GM23338 (cell line): ENCODE measurements at regions not wholly inside any gene's neighbourhood (a gene's known extent, or its start where the extent isn't known, plus 50 kb on each side); places are given as distances from the start of the nearest gene placed in this dataset.

ENCODE experiments used
- ATAC-seq: fragments of 200-7000 bp; cut with Tn5 transposase; 3 replicates; pipeline ENCODE4 v1.9.1; 2020
- DNase-seq: peaks from one replicate; pipeline ENCODE4 v3.0.0-alpha.2; 2015; ENCODE audit warnings: low spot score
- H2AFZ ChIP-seq: fragments of 200-600 bp; sonication (generic); 2 replicates; pipeline ENCODE4 v1.8.0; 2016; ENCODE audit warnings: antibody characterized with exemption, mild to moderate bottlenecking, moderate library complexity
- H3F3A ChIP-seq: fragments of 200-600 bp; sonication (generic); replicated peaks from 2 replicates; pipeline ENCODE4 v1.8.0; 2017; ENCODE audit warnings: antibody characterized with exemption, mixed run types, low read depth
- H3K27ac ChIP-seq: fragments of 200-600 bp; sonication (generic); 2 replicates; pipeline ENCODE4 v1.6.1; 2016; ENCODE audit warnings: low read depth
- H3K27me3 ChIP-seq: fragments of 200-600 bp; sonication (generic); 2 replicates; pipeline ENCODE4 v1.8.0; 2016; ENCODE audit warnings: mild to moderate bottlenecking, mixed run types, moderate library complexity; ENCODE audit not compliant: insufficient read depth
- H3K36me3 ChIP-seq: fragments of 200-600 bp; sonication (generic); 2 replicates; pipeline ENCODE4 v1.8.0; 2016; ENCODE audit warnings: mild to moderate bottlenecking; ENCODE audit not compliant: insufficient read depth
- H3K4me1 ChIP-seq: fragments of 200-600 bp; sonication (generic); 2 replicates; pipeline ENCODE4 v1.8.0; 2016; ENCODE audit warnings: mild to moderate bottlenecking, moderate library complexity; ENCODE audit not compliant: insufficient read depth
- H3K4me2 ChIP-seq: fragments of 200-600 bp; sonication (generic); 2 replicates; pipeline ENCODE4 v1.7.1; 2017; ENCODE audit warnings: mixed run types
- H3K4me3 ChIP-seq: fragments of 200-600 bp; sonication (generic); 2 replicates; pipeline ENCODE4 v1.6.1; 2016; ENCODE audit warnings: mixed run types
- H3K79me2 ChIP-seq: fragments of 200-600 bp; sonication (generic); replicated peaks from 2 replicates; pipeline ENCODE4 v1.8.0; 2017; ENCODE audit warnings: mild to moderate bottlenecking; ENCODE audit not compliant: insufficient read depth
- H3K9me2 ChIP-seq: fragments of 200-600 bp; sonication (generic); 2 replicates; pipeline ENCODE4 v1.8.0; 2017; ENCODE audit not compliant: insufficient read depth
- H4K20me1 ChIP-seq: fragments of 200-600 bp; sonication (generic); replicated peaks from 2 replicates; pipeline ENCODE4 v1.8.0; 2017; ENCODE audit warnings: mild to moderate bottlenecking; ENCODE audit not compliant: insufficient read depth
- H3K27ac Mint-ChIP-seq: 2 replicates; pipeline ENCODE4 v1.8.0; 2020; ENCODE audit warnings: inconsistent platforms, mild to moderate bottlenecking, moderate library complexity, mixed read lengths
- H3K27me3 Mint-ChIP-seq: 3 replicates; pipeline ENCODE4 v1.8.0; 2022; ENCODE audit warnings: low read depth, mild to moderate bottlenecking, moderate library complexity, mixed read lengths, inconsistent platforms; ENCODE audit not compliant: insufficient read depth, poor library complexity
- H3K36me3 Mint-ChIP-seq: 3 replicates; pipeline ENCODE4 v1.8.0; 2021; ENCODE audit warnings: low read depth, mild to moderate bottlenecking, inconsistent platforms, moderate library complexity, mixed read lengths
- H3K4me1 Mint-ChIP-seq: 3 replicates; pipeline ENCODE4 v1.8.0; 2020; ENCODE audit warnings: mild to moderate bottlenecking, inconsistent platforms, mixed read lengths
- H3K4me3 Mint-ChIP-seq: 3 replicates; pipeline ENCODE4 v1.8.0; 2021; ENCODE audit warnings: moderate library complexity, mild to moderate bottlenecking, inconsistent platforms, mixed read lengths
- H3K9me3 Mint-ChIP-seq: 3 replicates; pipeline ENCODE4 v1.8.0; 2020; ENCODE audit warnings: moderate library complexity, mild to moderate bottlenecking, inconsistent platforms, mixed read lengths
- CREB1 ChIP-seq: fragments of 250-450 bp; sonication (Bioruptor Pico); IDR thresholded peaks from 2 replicates; pipeline ENCODE4 v1.5.0; 2020; ENCODE audit warnings: low read depth, mild to moderate bottlenecking, moderate library complexity
- EZH2 ChIP-seq: fragments of 200-600 bp; sonication (generic); IDR thresholded peaks from one replicate; pipeline ENCODE4 v1.8.0; 2017; ENCODE audit warnings: antibody characterized with exemption, mild to moderate bottlenecking, low read depth; ENCODE audit not compliant: unreplicated experiment
- EZH2phosphoT487 ChIP-seq: fragments of 200-600 bp; sonication (generic); IDR thresholded peaks from one replicate; pipeline ENCODE4 v1.8.1; 2018; ENCODE audit warnings: antibody characterized with exemption; ENCODE audit not compliant: unreplicated experiment
- JUNB ChIP-seq: IDR thresholded peaks from one replicate; pipeline ENCODE4 v1.6.1; 2016; ENCODE audit warnings: antibody characterized with exemption; ENCODE audit not compliant: unreplicated experiment
- NANOG ChIP-seq: IDR thresholded peaks from 2 replicates; pipeline ENCODE4 v1.6.1; 2016; ENCODE audit warnings: antibody characterized with exemption, borderline replicate concordance
- POLR2AphosphoS5 ChIP-seq: IDR thresholded peaks from 2 replicates; pipeline ENCODE4 v1.6.1; 2016; ENCODE audit warnings: antibody characterized with exemption, low read depth
- STAT1 ChIP-seq: IDR thresholded peaks from one replicate; pipeline ENCODE4 v1.6.1; 2016; ENCODE audit warnings: antibody characterized with exemption; ENCODE audit not compliant: unreplicated experiment
- ZNF114 ChIP-seq: fragments of 250-450 bp; sonication (Bioruptor Pico); IDR thresholded peaks from 2 replicates; pipeline ENCODE4 v1.5.0; 2020; ENCODE audit warnings: mild to moderate bottlenecking, moderate library complexity
- ZNF331 ChIP-seq: fragments of 250-450 bp; sonication (Bioruptor Pico); IDR thresholded peaks from 2 replicates; pipeline ENCODE4 v1.5.0; 2020; ENCODE audit warnings: low read depth, mild to moderate bottlenecking, moderate library complexity
- TF ChIP-seq, protein P1 (sequence below), 2 experiments: fragments of 200-600 bp in 1 of 2; sonication (generic) in 1 of 2; conservative IDR thresholded peaks; 2 replicates each; pipeline versions ENCODE4 v1.5.1 to v1.6.1; 2016 to 2017; ENCODE audit warnings: antibody characterized with exemption in 2 of 2, low read depth in 2 of 2, mild to moderate bottlenecking in 2 of 2, moderate library complexity in 1 of 2
- TF ChIP-seq, protein P2 (sequence below): fragments of 250-450 bp; sonication (Bioruptor Pico); IDR thresholded peaks from 2 replicates; pipeline ENCODE4 v1.5.0; 2020; ENCODE audit warnings: mild to moderate bottlenecking, moderate library complexity
- TF ChIP-seq, protein P3 (sequence below): IDR thresholded peaks from 2 replicates; pipeline ENCODE4 v1.6.1; 2016; ENCODE audit warnings: antibody characterized with exemption
- TF ChIP-seq, protein P4 (sequence below): IDR thresholded peaks from one replicate; pipeline ENCODE4 v1.6.1; 2018; ENCODE audit warnings: antibody characterized with exemption; ENCODE audit not compliant: unreplicated experiment

DNA sequence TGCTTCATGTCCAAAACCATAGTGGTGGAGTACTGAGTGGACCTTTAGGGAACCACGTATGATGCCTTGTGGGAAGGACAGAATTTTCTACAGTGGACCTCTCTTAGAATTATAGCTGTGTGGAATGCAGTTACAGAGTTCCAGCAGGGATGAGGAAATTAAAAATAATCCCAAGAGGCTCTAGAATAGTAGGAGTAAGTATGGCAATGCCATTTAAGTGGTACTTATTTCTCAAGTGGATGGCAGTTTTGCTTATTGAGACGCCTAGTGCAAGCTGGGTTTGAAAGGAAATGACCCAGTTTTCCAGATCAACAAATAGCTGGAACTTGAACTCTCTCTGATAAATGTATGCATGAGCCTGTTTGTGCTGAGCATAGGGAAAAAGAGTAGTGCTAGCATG, 431.6 kb downstream of the PRR16 start:
- H3K27ac Mint-ChIP-seq: no peak overlapping the region
- Histone ChIP-seq H3F3A (no peaks in the 10 kb centered on the region), H3K27ac (no peak overlapping the region), H4K20me1 (no peaks in the 10 kb centered on the region), H3K4me1 (no peaks in the 10 kb centered on the region), H3K27me3 (no peaks in the 10 kb centered on the region), H2AFZ (no peak overlapping the region), H3K9me2 (no peaks in the 10 kb centered on the region), H3K4me3 (no peak overlapping the region), H3K36me3 (no peaks in the 10 kb centered on the region), H3K4me2 (no peak overlapping the region), H3K79me2 (no peaks in the 10 kb centered on the region)
- DNase-seq (no peak), ATAC-seq (no peak)
- no peak overlapping the region for H3K4me3 Mint-ChIP-seq
- TF ChIP-seq EZH2 (no peak), EZH2phosphoT487 (no peak), STAT1 (no peak), NANOG (no peak), JUNB (no peak), ZNF331 (CRISPR knock-in tag) (no peak), POLR2AphosphoS5 (no peak), CREB1 (no peak), ZNF114 (CRISPR knock-in tag) (no peak)
- TF ChIP-seq, protein P1, sequence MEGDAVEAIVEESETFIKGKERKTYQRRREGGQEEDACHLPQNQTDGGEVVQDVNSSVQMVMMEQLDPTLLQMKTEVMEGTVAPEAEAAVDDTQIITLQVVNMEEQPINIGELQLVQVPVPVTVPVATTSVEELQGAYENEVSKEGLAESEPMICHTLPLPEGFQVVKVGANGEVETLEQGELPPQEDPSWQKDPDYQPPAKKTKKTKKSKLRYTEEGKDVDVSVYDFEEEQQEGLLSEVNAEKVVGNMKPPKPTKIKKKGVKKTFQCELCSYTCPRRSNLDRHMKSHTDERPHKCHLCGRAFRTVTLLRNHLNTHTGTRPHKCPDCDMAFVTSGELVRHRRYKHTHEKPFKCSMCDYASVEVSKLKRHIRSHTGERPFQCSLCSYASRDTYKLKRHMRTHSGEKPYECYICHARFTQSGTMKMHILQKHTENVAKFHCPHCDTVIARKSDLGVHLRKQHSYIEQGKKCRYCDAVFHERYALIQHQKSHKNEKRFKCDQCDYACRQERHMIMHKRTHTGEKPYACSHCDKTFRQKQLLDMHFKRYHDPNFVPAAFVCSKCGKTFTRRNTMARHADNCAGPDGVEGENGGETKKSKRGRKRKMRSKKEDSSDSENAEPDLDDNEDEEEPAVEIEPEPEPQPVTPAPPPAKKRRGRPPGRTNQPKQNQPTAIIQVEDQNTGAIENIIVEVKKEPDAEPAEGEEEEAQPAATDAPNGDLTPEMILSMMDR (conservative IDR thresholded peaks at IDR 0.05; ENCODE audit: low read depth in 2 of 2): no peak
- TF ChIP-seq, protein P2, sequence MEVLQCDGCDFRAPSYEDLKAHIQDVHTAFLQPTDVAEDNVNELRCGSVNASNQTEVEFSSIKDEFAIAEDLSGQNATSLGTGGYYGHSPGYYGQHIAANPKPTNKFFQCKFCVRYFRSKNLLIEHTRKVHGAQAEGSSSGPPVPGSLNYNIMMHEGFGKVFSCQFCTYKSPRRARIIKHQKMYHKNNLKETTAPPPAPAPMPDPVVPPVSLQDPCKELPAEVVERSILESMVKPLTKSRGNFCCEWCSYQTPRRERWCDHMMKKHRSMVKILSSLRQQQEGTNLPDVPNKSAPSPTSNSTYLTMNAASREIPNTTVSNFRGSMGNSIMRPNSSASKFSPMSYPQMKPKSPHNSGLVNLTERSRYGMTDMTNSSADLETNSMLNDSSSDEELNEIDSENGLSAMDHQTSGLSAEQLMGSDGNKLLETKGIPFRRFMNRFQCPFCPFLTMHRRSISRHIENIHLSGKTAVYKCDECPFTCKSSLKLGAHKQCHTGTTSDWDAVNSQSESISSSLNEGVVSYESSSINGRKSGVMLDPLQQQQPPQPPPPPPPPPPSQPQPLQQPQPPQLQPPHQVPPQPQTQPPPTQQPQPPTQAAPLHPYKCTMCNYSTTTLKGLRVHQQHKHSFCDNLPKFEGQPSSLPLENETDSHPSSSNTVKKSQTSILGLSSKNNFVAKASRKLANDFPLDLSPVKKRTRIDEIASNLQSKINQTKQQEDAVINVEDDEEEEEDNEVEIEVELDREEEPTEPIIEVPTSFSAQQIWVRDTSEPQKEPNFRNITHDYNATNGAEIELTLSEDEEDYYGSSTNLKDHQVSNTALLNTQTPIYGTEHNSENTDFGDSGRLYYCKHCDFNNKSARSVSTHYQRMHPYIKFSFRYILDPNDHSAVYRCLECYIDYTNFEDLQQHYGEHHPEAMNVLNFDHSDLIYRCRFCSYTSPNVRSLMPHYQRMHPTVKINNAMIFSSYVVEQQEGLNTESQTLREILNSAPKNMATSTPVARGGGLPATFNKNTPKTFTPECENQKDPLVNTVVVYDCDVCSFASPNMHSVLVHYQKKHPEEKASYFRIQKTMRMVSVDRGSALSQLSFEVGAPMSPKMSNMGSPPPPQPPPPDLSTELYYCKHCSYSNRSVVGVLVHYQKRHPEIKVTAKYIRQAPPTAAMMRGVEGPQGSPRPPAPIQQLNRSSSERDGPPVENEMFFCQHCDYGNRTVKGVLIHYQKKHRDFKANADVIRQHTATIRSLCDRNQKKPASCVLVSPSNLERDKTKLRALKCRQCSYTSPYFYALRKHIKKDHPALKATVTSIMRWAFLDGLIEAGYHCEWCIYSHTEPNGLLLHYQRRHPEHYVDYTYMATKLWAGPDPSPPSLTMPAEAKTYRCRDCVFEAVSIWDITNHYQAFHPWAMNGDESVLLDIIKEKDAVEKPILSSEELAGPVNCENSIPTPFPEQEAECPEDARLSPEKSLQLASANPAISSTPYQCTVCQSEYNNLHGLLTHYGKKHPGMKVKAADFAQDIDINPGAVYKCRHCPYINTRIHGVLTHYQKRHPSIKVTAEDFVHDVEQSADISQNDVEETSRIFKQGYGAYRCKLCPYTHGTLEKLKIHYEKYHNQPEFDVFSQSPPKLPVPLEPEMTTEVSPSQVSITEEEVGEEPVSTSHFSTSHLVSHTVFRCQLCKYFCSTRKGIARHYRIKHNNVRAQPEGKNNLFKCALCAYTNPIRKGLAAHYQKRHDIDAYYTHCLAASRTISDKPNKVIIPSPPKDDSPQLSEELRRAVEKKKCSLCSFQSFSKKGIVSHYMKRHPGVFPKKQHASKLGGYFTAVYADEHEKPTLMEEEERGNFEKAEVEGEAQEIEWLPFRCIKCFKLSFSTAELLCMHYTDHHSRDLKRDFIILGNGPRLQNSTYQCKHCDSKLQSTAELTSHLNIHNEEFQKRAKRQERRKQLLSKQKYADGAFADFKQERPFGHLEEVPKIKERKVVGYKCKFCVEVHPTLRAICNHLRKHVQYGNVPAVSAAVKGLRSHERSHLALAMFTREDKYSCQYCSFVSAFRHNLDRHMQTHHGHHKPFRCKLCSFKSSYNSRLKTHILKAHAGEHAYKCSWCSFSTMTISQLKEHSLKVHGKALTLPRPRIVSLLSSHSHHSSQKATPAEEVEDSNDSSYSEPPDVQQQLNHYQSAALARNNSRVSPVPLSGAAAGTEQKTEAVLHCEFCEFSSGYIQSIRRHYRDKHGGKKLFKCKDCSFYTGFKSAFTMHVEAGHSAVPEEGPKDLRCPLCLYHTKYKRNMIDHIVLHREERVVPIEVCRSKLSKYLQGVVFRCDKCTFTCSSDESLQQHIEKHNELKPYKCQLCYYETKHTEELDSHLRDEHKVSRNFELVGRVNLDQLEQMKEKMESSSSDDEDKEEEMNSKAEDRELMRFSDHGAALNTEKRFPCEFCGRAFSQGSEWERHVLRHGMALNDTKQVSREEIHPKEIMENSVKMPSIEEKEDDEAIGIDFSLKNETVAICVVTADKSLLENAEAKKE (CRISPR knock-in tag): no peak
- TF ChIP-seq, protein P3, sequence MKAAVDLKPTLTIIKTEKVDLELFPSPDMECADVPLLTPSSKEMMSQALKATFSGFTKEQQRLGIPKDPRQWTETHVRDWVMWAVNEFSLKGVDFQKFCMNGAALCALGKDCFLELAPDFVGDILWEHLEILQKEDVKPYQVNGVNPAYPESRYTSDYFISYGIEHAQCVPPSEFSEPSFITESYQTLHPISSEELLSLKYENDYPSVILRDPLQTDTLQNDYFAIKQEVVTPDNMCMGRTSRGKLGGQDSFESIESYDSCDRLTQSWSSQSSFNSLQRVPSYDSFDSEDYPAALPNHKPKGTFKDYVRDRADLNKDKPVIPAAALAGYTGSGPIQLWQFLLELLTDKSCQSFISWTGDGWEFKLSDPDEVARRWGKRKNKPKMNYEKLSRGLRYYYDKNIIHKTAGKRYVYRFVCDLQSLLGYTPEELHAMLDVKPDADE: no peak
- TF ChIP-seq, protein P4, sequence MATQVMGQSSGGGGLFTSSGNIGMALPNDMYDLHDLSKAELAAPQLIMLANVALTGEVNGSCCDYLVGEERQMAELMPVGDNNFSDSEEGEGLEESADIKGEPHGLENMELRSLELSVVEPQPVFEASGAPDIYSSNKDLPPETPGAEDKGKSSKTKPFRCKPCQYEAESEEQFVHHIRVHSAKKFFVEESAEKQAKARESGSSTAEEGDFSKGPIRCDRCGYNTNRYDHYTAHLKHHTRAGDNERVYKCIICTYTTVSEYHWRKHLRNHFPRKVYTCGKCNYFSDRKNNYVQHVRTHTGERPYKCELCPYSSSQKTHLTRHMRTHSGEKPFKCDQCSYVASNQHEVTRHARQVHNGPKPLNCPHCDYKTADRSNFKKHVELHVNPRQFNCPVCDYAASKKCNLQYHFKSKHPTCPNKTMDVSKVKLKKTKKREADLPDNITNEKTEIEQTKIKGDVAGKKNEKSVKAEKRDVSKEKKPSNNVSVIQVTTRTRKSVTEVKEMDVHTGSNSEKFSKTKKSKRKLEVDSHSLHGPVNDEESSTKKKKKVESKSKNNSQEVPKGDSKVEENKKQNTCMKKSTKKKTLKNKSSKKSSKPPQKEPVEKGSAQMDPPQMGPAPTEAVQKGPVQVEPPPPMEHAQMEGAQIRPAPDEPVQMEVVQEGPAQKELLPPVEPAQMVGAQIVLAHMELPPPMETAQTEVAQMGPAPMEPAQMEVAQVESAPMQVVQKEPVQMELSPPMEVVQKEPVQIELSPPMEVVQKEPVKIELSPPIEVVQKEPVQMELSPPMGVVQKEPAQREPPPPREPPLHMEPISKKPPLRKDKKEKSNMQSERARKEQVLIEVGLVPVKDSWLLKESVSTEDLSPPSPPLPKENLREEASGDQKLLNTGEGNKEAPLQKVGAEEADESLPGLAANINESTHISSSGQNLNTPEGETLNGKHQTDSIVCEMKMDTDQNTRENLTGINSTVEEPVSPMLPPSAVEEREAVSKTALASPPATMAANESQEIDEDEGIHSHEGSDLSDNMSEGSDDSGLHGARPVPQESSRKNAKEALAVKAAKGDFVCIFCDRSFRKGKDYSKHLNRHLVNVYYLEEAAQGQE: no peak
- no peaks in the 10 kb centered on the region for H3K9me3 Mint-ChIP-seq
- no peaks in the 10 kb centered on the region for H3K4me1 Mint-ChIP-seq
- H3K27me3 Mint-ChIP-seq: no peaks in the 10 kb centered on the region
- H3K36me3 Mint-ChIP-seq: no peaks in the 10 kb centered on the region
